SU-DHL-6 (cell line): ENCODE measurements at regions not wholly inside any gene's neighbourhood (a gene's known extent, or its start where the extent isn't known, plus 50 kb on each side); places are given as distances from the start of the nearest gene placed in this dataset.

Source experiments
- EZH2phosphoT487 ChIP-seq: fragments of 200-600 bp; sonication (generic), shearing (Covaris generic); conservative IDR thresholded peaks from 2 replicates; pipeline ENCODE4 v1.6.1; 2018; ENCODE audit warnings: mild to moderate bottlenecking, antibody characterized with exemption, low read length, moderate library complexity, mixed read lengths
- TF ChIP-seq, protein P1 (sequence below): fragments of 200-600 bp; sonication (generic); IDR thresholded peaks from one replicate; pipeline ENCODE4 v1.5.1; 2017; ENCODE audit warnings: antibody characterized with exemption, mild to moderate bottlenecking, low read length, moderate library complexity; ENCODE audit not compliant: insufficient read depth, poor library complexity, severe bottlenecking

DNA sequence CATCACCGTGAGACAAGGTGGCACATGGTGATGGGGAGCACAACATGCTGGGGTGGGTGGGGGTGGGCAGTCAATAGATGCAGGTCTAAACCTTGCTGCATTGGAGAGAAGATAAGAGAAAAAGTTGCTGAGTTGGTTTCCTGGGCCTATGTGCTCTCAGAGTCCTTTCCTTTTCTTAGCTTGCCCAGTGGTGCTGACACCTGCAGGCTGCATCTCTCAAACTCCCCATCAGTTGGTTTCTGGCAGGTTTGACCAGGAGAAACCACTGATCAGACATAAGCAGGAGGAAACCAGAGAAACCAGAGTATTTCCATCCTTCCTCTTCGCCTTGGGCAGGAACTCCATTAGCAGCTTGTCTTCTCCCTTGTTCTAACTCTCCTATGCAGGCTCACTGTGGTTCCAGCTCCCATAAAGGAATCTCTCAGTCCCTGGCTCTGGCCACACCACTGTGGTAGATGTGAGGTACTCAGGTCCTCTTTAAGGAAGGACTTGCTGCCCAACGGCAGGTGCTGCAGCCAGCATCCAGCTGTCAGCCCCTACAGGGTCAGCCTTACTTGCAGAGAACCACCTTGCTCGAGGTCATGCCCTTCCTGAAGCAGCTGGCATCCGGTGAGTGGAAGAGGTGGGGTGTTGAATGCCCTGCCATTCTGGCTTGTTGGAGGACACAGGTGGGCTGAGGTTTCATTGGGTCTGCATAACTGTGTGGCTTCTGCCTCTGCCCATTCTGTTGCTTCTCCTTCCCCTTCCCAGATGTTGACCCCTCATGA is 172.3 kb upstream of the ANKRD28 start:
- TF ChIP-seq, protein P1, sequence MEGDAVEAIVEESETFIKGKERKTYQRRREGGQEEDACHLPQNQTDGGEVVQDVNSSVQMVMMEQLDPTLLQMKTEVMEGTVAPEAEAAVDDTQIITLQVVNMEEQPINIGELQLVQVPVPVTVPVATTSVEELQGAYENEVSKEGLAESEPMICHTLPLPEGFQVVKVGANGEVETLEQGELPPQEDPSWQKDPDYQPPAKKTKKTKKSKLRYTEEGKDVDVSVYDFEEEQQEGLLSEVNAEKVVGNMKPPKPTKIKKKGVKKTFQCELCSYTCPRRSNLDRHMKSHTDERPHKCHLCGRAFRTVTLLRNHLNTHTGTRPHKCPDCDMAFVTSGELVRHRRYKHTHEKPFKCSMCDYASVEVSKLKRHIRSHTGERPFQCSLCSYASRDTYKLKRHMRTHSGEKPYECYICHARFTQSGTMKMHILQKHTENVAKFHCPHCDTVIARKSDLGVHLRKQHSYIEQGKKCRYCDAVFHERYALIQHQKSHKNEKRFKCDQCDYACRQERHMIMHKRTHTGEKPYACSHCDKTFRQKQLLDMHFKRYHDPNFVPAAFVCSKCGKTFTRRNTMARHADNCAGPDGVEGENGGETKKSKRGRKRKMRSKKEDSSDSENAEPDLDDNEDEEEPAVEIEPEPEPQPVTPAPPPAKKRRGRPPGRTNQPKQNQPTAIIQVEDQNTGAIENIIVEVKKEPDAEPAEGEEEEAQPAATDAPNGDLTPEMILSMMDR: no peak
- TF ChIP-seq EZH2phosphoT487: no peak
